ENCODE measurements at regions not wholly inside any gene's neighbourhood (a gene's known extent, or its start where the extent isn't known, plus 50 kb on each side); places are given as distances from the start of the nearest gene placed in this dataset.

DNA sequence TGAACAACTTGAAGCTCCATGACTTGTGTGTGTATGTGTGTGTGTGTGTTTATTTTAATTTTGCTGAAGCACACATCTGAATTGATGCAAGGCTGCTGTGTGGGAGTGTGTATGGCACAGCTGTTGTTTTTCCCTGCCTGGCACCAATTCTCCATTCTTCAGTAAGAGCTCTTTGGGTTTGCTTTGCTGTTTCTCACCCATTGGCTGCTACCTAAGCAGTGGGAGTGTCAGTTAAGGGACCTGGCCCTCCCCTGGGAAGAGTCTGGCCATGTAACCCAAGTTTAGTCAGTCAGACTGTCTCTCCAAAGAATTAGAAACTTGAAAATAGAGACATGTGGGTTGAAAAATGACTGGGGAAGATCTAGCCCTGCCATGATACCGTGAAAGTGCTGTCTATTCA is 126.2 kb upstream of the SYNPR start:
- H3K36me3 ChIP-seq (ENCODE audit: control insufficient read depth in 1 of 2, insufficient read depth in 2 of 2, low read length in 2 of 2), result no peaks in the 10 kb centered on the region
- intact Hi-C loops (cut with micrococcal nuclease), result no loop called here
- ATAC-seq, result no peak
- no peaks in the 10 kb centered on the region for H3K27me3 ChIP-seq (ENCODE audit: insufficient read depth, low read length)
- no peak overlapping the region for H2AFZ ChIP-seq (ENCODE audit: low read depth, low read length, poor library complexity, severe bottlenecking)
- H3K9ac ChIP-seq (ENCODE audit: low read length), result no peak overlapping the region
- no peaks in the 10 kb centered on the region for H3K9me3 ChIP-seq (ENCODE audit: control insufficient read depth in 1 of 2, insufficient read depth in 1 of 2, low read depth in 1 of 2, low read length in 2 of 2)
- H4K20me1 ChIP-seq (ENCODE audit: insufficient read depth), result no peaks in the 10 kb centered on the region
- no peaks in the 10 kb centered on the region for H3K79me2 ChIP-seq (ENCODE audit: insufficient read depth, low read length)
- DNase-seq (ENCODE audit: low read depth, low spot score), result no peak
- no peak overlapping the region for H3K27ac ChIP-seq (ENCODE audit: low read depth, low read length)
- H3K4me3 ChIP-seq (replicated peaks in 1 of 2; ENCODE audit: low read depth in 1 of 2, low read length in 2 of 2), result no peak overlapping the region
- no peaks in the 10 kb centered on the region for H3K4me1 ChIP-seq (ENCODE audit: control insufficient read depth in 1 of 2, insufficient read depth in 2 of 2, low read length in 2 of 2)
- POLR2A ChIA-PET, result no interaction called here
- CTCF ChIA-PET, result no interaction called here
- no peak overlapping the region for H3K4me2 ChIP-seq (ENCODE audit: low read length)
- TF ChIP-seq YY1 (IDR thresholded peaks at IDR 0.05; ENCODE audit: extremely low read depth, insufficient replicate concordance, low read depth, low read length), result no peak
- no peak for TF ChIP-seq ZFX (IDR thresholded peaks at IDR 0.05)
- TF ChIP-seq JUND (IDR thresholded peaks at IDR 0.05), result no peak
- no peak for TF ChIP-seq EZH2 (IDR thresholded peaks at IDR 0.05)
- no peak for TF ChIP-seq TCF7L2 (IDR thresholded peaks at IDR 0.05; ENCODE audit: borderline replicate concordance, extremely low read depth, insufficient read depth, insufficient read length)
- TF ChIP-seq ELF1 (IDR thresholded peaks at IDR 0.05; ENCODE audit: borderline replicate concordance, low read depth), result no peak
- TF ChIP-seq, protein P1, sequence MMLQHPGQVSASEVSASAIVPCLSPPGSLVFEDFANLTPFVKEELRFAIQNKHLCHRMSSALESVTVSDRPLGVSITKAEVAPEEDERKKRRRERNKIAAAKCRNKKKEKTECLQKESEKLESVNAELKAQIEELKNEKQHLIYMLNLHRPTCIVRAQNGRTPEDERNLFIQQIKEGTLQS (IDR thresholded peaks at IDR 0.05), result no peak
- no peak for TF ChIP-seq SIN3A (IDR thresholded peaks at IDR 0.05; ENCODE audit: low read depth)
- TF ChIP-seq EZH2phosphoT487 (IDR thresholded peaks at IDR 0.05; ENCODE audit: borderline replicate concordance), result no peak
- no peak for TF ChIP-seq RAD21 (IDR thresholded peaks at IDR 0.05; ENCODE audit: low read depth)
- no peak for TF ChIP-seq POLR2AphosphoS5 (IDR thresholded peaks at IDR 0.05; ENCODE audit: low read depth, low read length)
- TF ChIP-seq, protein P2, sequence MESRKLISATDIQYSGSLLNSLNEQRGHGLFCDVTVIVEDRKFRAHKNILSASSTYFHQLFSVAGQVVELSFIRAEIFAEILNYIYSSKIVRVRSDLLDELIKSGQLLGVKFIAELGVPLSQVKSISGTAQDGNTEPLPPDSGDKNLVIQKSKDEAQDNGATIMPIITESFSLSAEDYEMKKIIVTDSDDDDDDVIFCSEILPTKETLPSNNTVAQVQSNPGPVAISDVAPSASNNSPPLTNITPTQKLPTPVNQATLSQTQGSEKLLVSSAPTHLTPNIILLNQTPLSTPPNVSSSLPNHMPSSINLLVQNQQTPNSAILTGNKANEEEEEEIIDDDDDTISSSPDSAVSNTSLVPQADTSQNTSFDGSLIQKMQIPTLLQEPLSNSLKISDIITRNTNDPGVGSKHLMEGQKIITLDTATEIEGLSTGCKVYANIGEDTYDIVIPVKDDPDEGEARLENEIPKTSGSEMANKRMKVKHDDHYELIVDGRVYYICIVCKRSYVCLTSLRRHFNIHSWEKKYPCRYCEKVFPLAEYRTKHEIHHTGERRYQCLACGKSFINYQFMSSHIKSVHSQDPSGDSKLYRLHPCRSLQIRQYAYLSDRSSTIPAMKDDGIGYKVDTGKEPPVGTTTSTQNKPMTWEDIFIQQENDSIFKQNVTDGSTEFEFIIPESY (IDR thresholded peaks at IDR 0.05; ENCODE audit: extremely low read depth, insufficient replicate concordance, low read length), result no peak
- TF ChIP-seq, protein P3, sequence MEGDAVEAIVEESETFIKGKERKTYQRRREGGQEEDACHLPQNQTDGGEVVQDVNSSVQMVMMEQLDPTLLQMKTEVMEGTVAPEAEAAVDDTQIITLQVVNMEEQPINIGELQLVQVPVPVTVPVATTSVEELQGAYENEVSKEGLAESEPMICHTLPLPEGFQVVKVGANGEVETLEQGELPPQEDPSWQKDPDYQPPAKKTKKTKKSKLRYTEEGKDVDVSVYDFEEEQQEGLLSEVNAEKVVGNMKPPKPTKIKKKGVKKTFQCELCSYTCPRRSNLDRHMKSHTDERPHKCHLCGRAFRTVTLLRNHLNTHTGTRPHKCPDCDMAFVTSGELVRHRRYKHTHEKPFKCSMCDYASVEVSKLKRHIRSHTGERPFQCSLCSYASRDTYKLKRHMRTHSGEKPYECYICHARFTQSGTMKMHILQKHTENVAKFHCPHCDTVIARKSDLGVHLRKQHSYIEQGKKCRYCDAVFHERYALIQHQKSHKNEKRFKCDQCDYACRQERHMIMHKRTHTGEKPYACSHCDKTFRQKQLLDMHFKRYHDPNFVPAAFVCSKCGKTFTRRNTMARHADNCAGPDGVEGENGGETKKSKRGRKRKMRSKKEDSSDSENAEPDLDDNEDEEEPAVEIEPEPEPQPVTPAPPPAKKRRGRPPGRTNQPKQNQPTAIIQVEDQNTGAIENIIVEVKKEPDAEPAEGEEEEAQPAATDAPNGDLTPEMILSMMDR (IDR thresholded peaks at IDR 0.05 in 2 of 3, conservative IDR thresholded peaks at IDR 0.05 in 1 of 3; ENCODE audit: borderline replicate concordance in 1 of 3, insufficient read depth in 1 of 3, low read depth in 2 of 3, low read length in 2 of 3), result no peak
- TF ChIP-seq, protein P4, sequence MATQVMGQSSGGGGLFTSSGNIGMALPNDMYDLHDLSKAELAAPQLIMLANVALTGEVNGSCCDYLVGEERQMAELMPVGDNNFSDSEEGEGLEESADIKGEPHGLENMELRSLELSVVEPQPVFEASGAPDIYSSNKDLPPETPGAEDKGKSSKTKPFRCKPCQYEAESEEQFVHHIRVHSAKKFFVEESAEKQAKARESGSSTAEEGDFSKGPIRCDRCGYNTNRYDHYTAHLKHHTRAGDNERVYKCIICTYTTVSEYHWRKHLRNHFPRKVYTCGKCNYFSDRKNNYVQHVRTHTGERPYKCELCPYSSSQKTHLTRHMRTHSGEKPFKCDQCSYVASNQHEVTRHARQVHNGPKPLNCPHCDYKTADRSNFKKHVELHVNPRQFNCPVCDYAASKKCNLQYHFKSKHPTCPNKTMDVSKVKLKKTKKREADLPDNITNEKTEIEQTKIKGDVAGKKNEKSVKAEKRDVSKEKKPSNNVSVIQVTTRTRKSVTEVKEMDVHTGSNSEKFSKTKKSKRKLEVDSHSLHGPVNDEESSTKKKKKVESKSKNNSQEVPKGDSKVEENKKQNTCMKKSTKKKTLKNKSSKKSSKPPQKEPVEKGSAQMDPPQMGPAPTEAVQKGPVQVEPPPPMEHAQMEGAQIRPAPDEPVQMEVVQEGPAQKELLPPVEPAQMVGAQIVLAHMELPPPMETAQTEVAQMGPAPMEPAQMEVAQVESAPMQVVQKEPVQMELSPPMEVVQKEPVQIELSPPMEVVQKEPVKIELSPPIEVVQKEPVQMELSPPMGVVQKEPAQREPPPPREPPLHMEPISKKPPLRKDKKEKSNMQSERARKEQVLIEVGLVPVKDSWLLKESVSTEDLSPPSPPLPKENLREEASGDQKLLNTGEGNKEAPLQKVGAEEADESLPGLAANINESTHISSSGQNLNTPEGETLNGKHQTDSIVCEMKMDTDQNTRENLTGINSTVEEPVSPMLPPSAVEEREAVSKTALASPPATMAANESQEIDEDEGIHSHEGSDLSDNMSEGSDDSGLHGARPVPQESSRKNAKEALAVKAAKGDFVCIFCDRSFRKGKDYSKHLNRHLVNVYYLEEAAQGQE (IDR thresholded peaks at IDR 0.05; ENCODE audit: low read depth), result no peak
- no peak for TF ChIP-seq FOSL1 (IDR thresholded peaks at IDR 0.05; ENCODE audit: low read depth)
- no peak for TF ChIP-seq POLR2A (IDR thresholded peaks at IDR 0.05; ENCODE audit: borderline replicate concordance, extremely low read depth, insufficient read depth, insufficient read length)
- H3K9me2 ChIP-seq (ENCODE audit: insufficient read depth), result no peaks in the 10 kb centered on the region
- BruUV-seq (replicated peaks), result no TSS peak
- RAD21 ChIA-PET (ENCODE audit: low non-redundant PET in 1 of 2, low total read pairs in 2 of 2, uncharacterized antibody in 2 of 2, unreplicated experiment in 2 of 2), result no interaction called here
